IMR-90 (cell line): ENCODE measurements at regions not wholly inside any gene's neighbourhood (a gene's known extent, or its start where the extent isn't known, plus 50 kb on each side); places are given as distances from the start of the nearest gene placed in this dataset.

Experiments used
- ATAC-seq: fragments of 200-7000 bp; cut with Tn5 transposase; 2 replicates; pipeline ENCODE4 v1.9.1; 2020; ENCODE audit warnings: low read depth, mild to moderate bottlenecking, moderate library complexity
- BruUV-seq: library from RNA; stranded (reverse); fragments of 400-500 nt; replicated peaks from 2 replicates; lab custom pipeline; 2021; lab: Mats Ljungman, UMichigan
- CTCF ChIA-PET: fragments of 300-600 bp; formaldehyde crosslinking; extraction: SDS; loops from one replicate; lab custom pipeline; 2021; ENCODE audit warnings: antibody characterized with exemption; lab: Yijun Ruan, JAX
- POLR2A ChIA-PET: fragments of 300-600 bp; sonication (Branson Sonifier 250); formaldehyde crosslinking; loops from one replicate; lab custom pipeline; 2022; ENCODE audit warnings: antibody characterized with exemption; ENCODE audit not compliant: unreplicated experiment; lab: Charles Lee
- DNase-seq: peaks from one replicate; pipeline ENCODE4 v3.0.0; 2013
- H2AFZ ChIP-seq: replicated peaks from 2 replicates; pipeline ENCODE3; 2013; ENCODE audit warnings: low read length, mild to moderate bottlenecking; ENCODE audit not compliant: poor library complexity
- H2AK5ac ChIP-seq: 2 replicates; pipeline ENCODE4 v1.6.1; 2013; ENCODE audit warnings: low read depth, low read length, inconsistent platforms
- H2AK9ac ChIP-seq: replicated peaks from 2 replicates; pipeline ENCODE3; 2013; ENCODE audit warnings: mild to moderate bottlenecking, low read depth, low read length, moderate library complexity; ENCODE audit not compliant: poor library complexity
- H2BK120ac ChIP-seq: 2 replicates; pipeline ENCODE4 v1.6.1; 2013; ENCODE audit warnings: low read depth, low read length, inconsistent platforms
- H2BK15ac ChIP-seq: 3 replicates; pipeline ENCODE4 v1.6.1; 2013; ENCODE audit warnings: low read depth, low read length, inconsistent platforms
- H2BK20ac ChIP-seq: 2 replicates; pipeline ENCODE4 v1.6.1; 2013; ENCODE audit warnings: low read depth, mild to moderate bottlenecking, inconsistent platforms, low read length, moderate library complexity
- H2BK5ac ChIP-seq: 2 replicates; pipeline ENCODE4 v1.6.1; 2013; ENCODE audit warnings: mild to moderate bottlenecking, low read depth, low read length, inconsistent platforms; ENCODE audit not compliant: poor library complexity, severe bottlenecking
- H3K14ac ChIP-seq: replicated peaks from 2 replicates; pipeline ENCODE4 v1.6.1; 2013; ENCODE audit warnings: low read depth, low read length, inconsistent platforms
- H3K18ac ChIP-seq: 2 replicates; pipeline ENCODE4 v1.6.1; 2013; ENCODE audit warnings: low read depth, low read length, control low read depth
- H3K23ac ChIP-seq: 2 replicates; pipeline ENCODE4 v1.6.1; 2013; ENCODE audit warnings: low read depth, low read length, inconsistent platforms
- H3K27ac ChIP-seq: 2 replicates; pipeline ENCODE4 v1.5.1; 2013; ENCODE audit warnings: mild to moderate bottlenecking, control low read depth, low read length; ENCODE audit not compliant: insufficient read depth
- H3K27me3 ChIP-seq: 2 replicates; pipeline ENCODE4 v1.6.1; 2013; ENCODE audit warnings: low read length; ENCODE audit not compliant: control insufficient read depth, insufficient read depth
- H3K36me3 ChIP-seq: 2 replicates; pipeline ENCODE4 v1.6.1; 2013; ENCODE audit warnings: low read length, mixed read lengths; ENCODE audit not compliant: control insufficient read depth, insufficient read depth
- H3K4ac ChIP-seq: 2 replicates; pipeline ENCODE4 v1.6.1; 2013; ENCODE audit warnings: low read depth, low read length, inconsistent platforms
- H3K4me1 ChIP-seq: 2 replicates; pipeline ENCODE4 v1.6.1; 2013; ENCODE audit warnings: low read length, mixed read lengths; ENCODE audit not compliant: control insufficient read depth, insufficient read depth
- H3K4me2 ChIP-seq: 2 replicates; pipeline ENCODE4 v1.6.1; 2013; ENCODE audit warnings: low read depth, mild to moderate bottlenecking, control low read depth, low read length, moderate library complexity
- H3K4me3 ChIP-seq: 2 replicates; pipeline ENCODE4 v1.5.1; 2013; ENCODE audit warnings: low read depth, mild to moderate bottlenecking, control low read depth, low read length, moderate library complexity; ENCODE audit not compliant: insufficient read depth
- H3K56ac ChIP-seq: 2 replicates; pipeline ENCODE4 v1.6.1; 2013; ENCODE audit warnings: low read length, inconsistent platforms; ENCODE audit not compliant: insufficient read depth; ENCODE audit errors: extremely low read depth
- H3K79me1 ChIP-seq, 2 experiments: 2 replicates each; pipeline ENCODE4 v1.6.1; 2013; ENCODE audit warnings: low read length in 2 of 2, inconsistent platforms in 1 of 2, low read depth in 1 of 2
- H3K9ac ChIP-seq: 2 replicates; pipeline ENCODE4 v1.6.1; 2013; ENCODE audit warnings: low read depth, low read length, control low read depth
- H3K9me1 ChIP-seq: 2 replicates; pipeline ENCODE4 v1.6.1; 2013; ENCODE audit warnings: low read length, inconsistent platforms; ENCODE audit not compliant: insufficient read depth
- H3K9me3 ChIP-seq: 2 replicates; pipeline ENCODE4 v1.6.1; 2013; ENCODE audit warnings: low read length; ENCODE audit not compliant: control insufficient read depth, insufficient read depth
- H4K20me1 ChIP-seq: 2 replicates; pipeline ENCODE4 v1.6.1; 2013; ENCODE audit warnings: low read length, inconsistent platforms; ENCODE audit not compliant: insufficient read depth
- H4K5ac ChIP-seq: 2 replicates; pipeline ENCODE4 v1.6.1; 2013; ENCODE audit warnings: mild to moderate bottlenecking, low read depth, low read length, control low read depth
- H4K8ac ChIP-seq, 2 experiments: 2 replicates each; pipeline ENCODE4 v1.6.1; 2013; ENCODE audit warnings: low read depth in 2 of 2, low read length in 2 of 2, control low read depth in 1 of 2, inconsistent platforms in 1 of 2
- H4K91ac ChIP-seq: 2 replicates; pipeline ENCODE4 v1.6.1; 2013; ENCODE audit warnings: low read depth, low read length, inconsistent platforms; ENCODE audit not compliant: insufficient read depth
- CEBPB ChIP-seq: IDR thresholded peaks from 2 replicates; pipeline ENCODE4 v1.6.1; 2012; ENCODE audit warnings: low read depth, low read length, improper control_type of control experiment
- CHD1 ChIP-seq: IDR thresholded peaks from 2 replicates; pipeline ENCODE4 v1.6.1; 2012; ENCODE audit warnings: low read depth, low read length, improper control_type of control experiment
- CTCF ChIP-seq: conservative IDR thresholded peaks from 2 replicates; pipeline ENCODE4 v1.5.1; 2012; ENCODE audit warnings: mild to moderate bottlenecking, low read depth, low read length, improper control_type of control experiment
- ELK1 ChIP-seq: fragments of 150-350 bp; IDR thresholded peaks from 2 replicates; pipeline ENCODE4 v1.6.1; 2016; ENCODE audit warnings: low read depth, mild to moderate bottlenecking, low read length, moderate library complexity, borderline replicate concordance
- MAFK ChIP-seq: IDR thresholded peaks from 2 replicates; pipeline ENCODE4 v1.6.1; 2012; ENCODE audit warnings: low read depth, low read length, improper control_type of control experiment
- MAZ ChIP-seq: IDR thresholded peaks from 2 replicates; pipeline ENCODE4 v1.6.1; 2012; ENCODE audit warnings: low read depth, mild to moderate bottlenecking, low read length, improper control_type of control experiment, moderate library complexity, borderline replicate concordance
- MXI1 ChIP-seq: IDR thresholded peaks from 2 replicates; pipeline ENCODE4 v1.6.1; 2012; ENCODE audit warnings: low read depth, mild to moderate bottlenecking, low read length, moderate library complexity, borderline replicate concordance
- NFE2L2 ChIP-seq: fragments of 150-350 bp; IDR thresholded peaks from 2 replicates; pipeline ENCODE4 v1.6.1; 2016; ENCODE audit warnings: low read depth, mild to moderate bottlenecking, low read length
- POLR2A ChIP-seq: IDR thresholded peaks from 2 replicates; pipeline ENCODE4 v1.6.1; 2012; ENCODE audit warnings: mild to moderate bottlenecking, low read depth, low read length
- RAD21 ChIP-seq: IDR thresholded peaks from 2 replicates; pipeline ENCODE4 v1.6.1; 2012; ENCODE audit warnings: low read length, improper control_type of control experiment
- RCOR1 ChIP-seq: IDR thresholded peaks from 2 replicates; pipeline ENCODE4 v1.6.1; 2012; ENCODE audit warnings: mild to moderate bottlenecking, low read length, improper control_type of control experiment; ENCODE audit not compliant: insufficient replicate concordance
- RFX5 ChIP-seq: IDR thresholded peaks from 2 replicates; pipeline ENCODE4 v1.8.0; 2012; ENCODE audit warnings: low read depth, mild to moderate bottlenecking, low read length, moderate library complexity
- SMC3 ChIP-seq: fragments of 150-350 bp; IDR thresholded peaks from 2 replicates; pipeline ENCODE4 v1.6.1; 2016; ENCODE audit warnings: low read depth, mild to moderate bottlenecking, antibody characterized with exemption, low read length, moderate library complexity
- USF2 ChIP-seq: fragments of 150-350 bp; IDR thresholded peaks from 2 replicates; pipeline ENCODE4 v1.6.1; 2017; ENCODE audit warnings: mild to moderate bottlenecking, antibody characterized with exemption, low read length, low read depth
- WGBS, 2 experiments: methylation state at CpG; one replicate each; pipeline versions ENCODE4 v1.1.5 to v1.1.7; 2013; ENCODE audit warnings: missing lambda C conversion rate in 2 of 2; ENCODE audit not compliant: insufficient read length in 1 of 2; ENCODE audit errors: extremely low coverage in 2 of 2; 5-methylcytosine and 5-hydroxymethylcytosine counted together
- dilution Hi-C: fragments of 300-500 bp; cut with HindIII; formaldehyde crosslinking; loops from one replicate; pipeline ENCODE4 v1.14.3; 2018; ENCODE audit warnings: low sequenced_read_pairs; ENCODE audit not compliant: unreplicated experiment
- in situ Hi-C: fragments of 300-500 bp; cut with MboI; formaldehyde crosslinking; loops from 3 replicates; pipeline ENCODE4 v1.14.3; 2019; ENCODE audit warnings: low sequenced_read_pairs, inconsistent platforms, mixed read lengths
- intact Hi-C: fragments of 100-400 bp; cut with micrococcal nuclease; formaldehyde crosslinking; loops from 2 replicates; pipeline ENCODE4 v1.10.0; 2022

GRCh38 chr13:58144616-58145015, 513.1 kb downstream of the PCDH17 start:
- Histone ChIP-seq H2BK5ac (no peak overlapping the region), H2AFZ (no peak overlapping the region), H3K9ac (no peak overlapping the region), H2AK5ac (no peak overlapping the region), H3K79me1 (no peaks in the 10 kb centered on the region), H3K4me3 (no peak overlapping the region), H3K4me2 (no peak overlapping the region), H3K27me3 (no peaks in the 10 kb centered on the region), H2BK15ac (no peak overlapping the region), H4K5ac (no peak overlapping the region), H4K20me1 (no peaks in the 10 kb centered on the region), H3K4me1 (no peaks in the 10 kb centered on the region), H3K4ac (no peak overlapping the region), H2BK120ac (no peak overlapping the region), H3K14ac (no peak overlapping the region), H4K8ac (no peak overlapping the region), H3K9me3 (peaks cover 9% of the 10 kb centered on the region), H3K9me1 (no peaks in the 10 kb centered on the region), H2AK9ac (no peak overlapping the region), H3K27ac (no peak overlapping the region), H4K91ac (no peak overlapping the region), H3K56ac (no peak overlapping the region), H2BK20ac (no peak overlapping the region), H3K36me3 (no peaks in the 10 kb centered on the region), H3K18ac (no peak overlapping the region), H3K23ac (no peak overlapping the region)
- no peak for TF ChIP-seq RFX5
- TF ChIP-seq SMC3 = no peak
- no peak for TF ChIP-seq MXI1
- TF ChIP-seq MAFK = no peak
- TF ChIP-seq RAD21 = no peak
- TF ChIP-seq ELK1 = no peak
- TF ChIP-seq CHD1 = no peak
- TF ChIP-seq USF2 = no peak
- no peak for TF ChIP-seq CTCF
- TF ChIP-seq RCOR1 = no peak
- TF ChIP-seq MAZ = no peak
- TF ChIP-seq POLR2A = no peak
- no peak for TF ChIP-seq CEBPB
- no peak for TF ChIP-seq NFE2L2
- no peak for ATAC-seq
- no TSS peak for BruUV-seq
- no peak for DNase-seq
- intact Hi-C loops (no loop called here), dilution Hi-C loops (no loop called here), in situ Hi-C loops (no loop called here)
- CTCF ChIA-PET = no interaction called here
- WGBS, 2 experiments = 87% methylated on average over 9 of the region's 12 CpGs; no CpG with 5 or more reads in 1 of the 2 experiments
- POLR2A ChIA-PET = no interaction called here
